ENCODE measurements at regions not wholly inside any gene's neighbourhood (a gene's known extent, or its start where the extent isn't known, plus 50 kb on each side); places are given as distances from the start of the nearest gene placed in this dataset.

GRCh38 chr12:20128928-20129327 lies 239.4 kb upstream of the PDE3A start:
- H2BK5ac ChIP-seq (ENCODE audit: low read depth, low read length, poor library complexity) = no peak overlapping the region
- no peak overlapping the region for H3K4me3 ChIP-seq (ENCODE audit: low read depth, low read length)
- H3K14ac ChIP-seq (ENCODE audit: low read length) = no peak overlapping the region
- H4K91ac ChIP-seq (ENCODE audit: low read depth, low read length) = no peak overlapping the region
- H3K36me3 ChIP-seq (ENCODE audit: control insufficient read depth in 1 of 2, insufficient read depth in 2 of 2, low read length in 2 of 2) = no peaks in the 10 kb centered on the region
- no peak overlapping the region for H3K23ac ChIP-seq (ENCODE audit: low read length)
- no peak overlapping the region for H3K4me2 ChIP-seq (ENCODE audit: low read length)
- H2BK12ac ChIP-seq (ENCODE audit: low read length) = no peak overlapping the region
- no peaks in the 10 kb centered on the region for H3K9me3 ChIP-seq (ENCODE audit: insufficient read depth, low read depth, low read length)
- H3K18ac ChIP-seq (ENCODE audit: low read length) = no peak overlapping the region
- no peak overlapping the region for H3K4ac ChIP-seq (ENCODE audit: low read depth, low read length)
- H3K9ac ChIP-seq (ENCODE audit: low read length) = no peak overlapping the region
- no peak for DNase-seq
- no peaks in the 10 kb centered on the region for H3K27me3 ChIP-seq (ENCODE audit: insufficient read depth, low read length)
- peaks cover 0 to 3% of the 10 kb centered on the region in 2 experiments for H3K4me1 ChIP-seq (ENCODE audit: control insufficient read depth in 1 of 2, insufficient read depth in 2 of 2, low read length in 2 of 2)
- no peak overlapping the region for H2BK120ac ChIP-seq (ENCODE audit: insufficient read depth, low read length, poor library complexity)
- no peaks in the 10 kb centered on the region for H3K79me1 ChIP-seq (ENCODE audit: low read length)
- H3K27ac ChIP-seq (ENCODE audit: low read depth, low read length) = no peak overlapping the region
- no peaks in the 10 kb centered on the region for H3K79me2 ChIP-seq (ENCODE audit: control insufficient read depth, insufficient read depth, low read length, poor library complexity)
- no peak overlapping the region for H2AFZ ChIP-seq (ENCODE audit: insufficient read depth, low read length, poor library complexity)
- H4K8ac ChIP-seq (ENCODE audit: low read depth, low read length) = no peak overlapping the region
- no peak overlapping the region for H2AK5ac ChIP-seq (ENCODE audit: low read length)
- H4K12ac ChIP-seq (ENCODE audit: low read depth, low read length) = no peak overlapping the region

GRCh38 chr12:20132818-20133217 lies 235.5 kb upstream of the PDE3A start:
- Histone ChIP-seq H2AK5ac (ENCODE audit: low read length) (no peak overlapping the region), H4K12ac (ENCODE audit: low read depth, low read length) (no peak overlapping the region), H2BK5ac (ENCODE audit: low read depth, low read length, poor library complexity) (no peak overlapping the region), H2AFZ (ENCODE audit: insufficient read depth, low read length, poor library complexity) (no peak overlapping the region), H3K4me2 (ENCODE audit: low read length) (no peak overlapping the region), H3K79me2 (ENCODE audit: control insufficient read depth, insufficient read depth, low read length, poor library complexity) (peaks cover 2% of the 10 kb centered on the region), H4K8ac (ENCODE audit: low read depth, low read length) (peak overlapping the region; percentile 8), H3K27ac (ENCODE audit: low read depth, low read length) (no peak overlapping the region), H3K79me1 (ENCODE audit: low read length) (peaks cover 5% of the 10 kb centered on the region), H3K4me1 (ENCODE audit: control insufficient read depth in 1 of 2, insufficient read depth in 2 of 2, low read length in 2 of 2) (peaks cover 0 to 8% of the 10 kb centered on the region in 2 experiments), H3K27me3 (ENCODE audit: insufficient read depth, low read length) (no peaks in the 10 kb centered on the region), H3K14ac (ENCODE audit: low read length) (no peak overlapping the region), H3K9me3 (ENCODE audit: insufficient read depth, low read depth, low read length) (no peaks in the 10 kb centered on the region), H3K23ac (ENCODE audit: low read length) (no peak overlapping the region), H3K18ac (ENCODE audit: low read length) (no peak overlapping the region), H3K4ac (ENCODE audit: low read depth, low read length) (no peak overlapping the region), H3K9ac (ENCODE audit: low read length) (no peak overlapping the region), H2BK12ac (ENCODE audit: low read length) (peak overlapping the region; percentile 36), H2BK120ac (ENCODE audit: insufficient read depth, low read length, poor library complexity) (no peak overlapping the region), H3K36me3 (ENCODE audit: control insufficient read depth in 1 of 2, insufficient read depth in 2 of 2, low read length in 2 of 2) (no peaks in the 10 kb centered on the region), H3K4me3 (ENCODE audit: low read depth, low read length) (no peak overlapping the region), H4K91ac (ENCODE audit: low read depth, low read length) (no peak overlapping the region)
- WGBS (ENCODE audit: extremely low coverage, insufficient coverage, insufficient read length) = no CpG with 5 or more reads among the region's 1 CpG
- DNase-seq = no peak

GRCh38 chr12:20134652-20135051 lies 233.7 kb upstream of the PDE3A start:
- Histone ChIP-seq H3K9ac (ENCODE audit: low read length) (no peak overlapping the region), H4K12ac (ENCODE audit: low read depth, low read length) (no peak overlapping the region), H2BK12ac (ENCODE audit: low read length) (no peak overlapping the region), H3K18ac (ENCODE audit: low read length) (no peak overlapping the region), H2AK5ac (ENCODE audit: low read length) (no peak overlapping the region), H2AFZ (ENCODE audit: insufficient read depth, low read length, poor library complexity) (no peak overlapping the region), H3K9me3 (ENCODE audit: insufficient read depth, low read depth, low read length) (no peaks in the 10 kb centered on the region), H3K4me1 (ENCODE audit: control insufficient read depth in 1 of 2, insufficient read depth in 2 of 2, low read length in 2 of 2) (peaks cover 0 to 8% of the 10 kb centered on the region in 2 experiments), H3K79me2 (ENCODE audit: control insufficient read depth, insufficient read depth, low read length, poor library complexity) (peaks cover 2% of the 10 kb centered on the region), H3K27ac (ENCODE audit: low read depth, low read length) (no peak overlapping the region), H2BK120ac (ENCODE audit: insufficient read depth, low read length, poor library complexity) (no peak overlapping the region), H3K14ac (ENCODE audit: low read length) (no peak overlapping the region), H4K91ac (ENCODE audit: low read depth, low read length) (no peak overlapping the region), H3K4me2 (ENCODE audit: low read length) (no peak overlapping the region), H3K4ac (ENCODE audit: low read depth, low read length) (no peak overlapping the region), H4K8ac (ENCODE audit: low read depth, low read length) (no peak overlapping the region), H3K23ac (ENCODE audit: low read length) (no peak overlapping the region), H3K36me3 (ENCODE audit: control insufficient read depth in 1 of 2, insufficient read depth in 2 of 2, low read length in 2 of 2) (no peaks in the 10 kb centered on the region), H2BK5ac (ENCODE audit: low read depth, low read length, poor library complexity) (no peak overlapping the region), H3K27me3 (ENCODE audit: insufficient read depth, low read length) (no peaks in the 10 kb centered on the region), H3K4me3 (ENCODE audit: low read depth, low read length) (no peak overlapping the region), H3K79me1 (ENCODE audit: low read length) (peaks cover 5% of the 10 kb centered on the region)
- no peak for DNase-seq
- no CpG with 5 or more reads among the region's 3 CpGs for WGBS (ENCODE audit: extremely low coverage, insufficient coverage, insufficient read length)

DNA sequence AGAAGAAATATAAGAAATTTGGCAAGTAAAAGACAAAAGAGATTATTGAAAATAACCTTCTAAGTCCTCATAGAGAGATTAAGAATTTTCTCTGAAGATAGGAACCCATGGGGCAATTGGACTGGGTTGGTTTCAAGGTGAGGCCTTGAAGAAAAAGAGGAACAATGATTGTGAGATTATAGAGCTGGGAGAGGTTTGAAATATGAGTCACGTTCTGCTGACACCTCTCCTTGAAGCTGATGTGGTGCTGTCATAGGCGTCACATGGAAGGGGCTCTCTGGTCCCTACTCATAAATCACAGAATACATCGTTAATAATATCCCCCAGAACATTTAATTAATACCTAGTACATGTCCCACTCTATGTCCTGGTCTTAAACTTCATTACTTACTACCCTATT lies 227.6 kb upstream of the PDE3A start:
- Histone ChIP-seq H2BK12ac (ENCODE audit: low read length) (no peak overlapping the region), H2AK5ac (ENCODE audit: low read length) (no peak overlapping the region), H4K12ac (ENCODE audit: low read depth, low read length) (no peak overlapping the region), H2BK120ac (ENCODE audit: insufficient read depth, low read length, poor library complexity) (no peak overlapping the region), H3K79me1 (ENCODE audit: low read length) (peaks cover 3% of the 10 kb centered on the region), H3K4me1 (ENCODE audit: control insufficient read depth in 1 of 2, insufficient read depth in 2 of 2, low read length in 2 of 2) (peaks cover 0 to 5% of the 10 kb centered on the region in 2 experiments), H3K18ac (ENCODE audit: low read length) (no peak overlapping the region), H2AFZ (ENCODE audit: insufficient read depth, low read length, poor library complexity) (no peak overlapping the region), H3K27ac (ENCODE audit: low read depth, low read length) (no peak overlapping the region), H3K4me3 (ENCODE audit: low read depth, low read length) (no peak overlapping the region), H3K9ac (ENCODE audit: low read length) (no peak overlapping the region), H4K91ac (ENCODE audit: low read depth, low read length) (no peak overlapping the region), H3K36me3 (ENCODE audit: control insufficient read depth in 1 of 2, insufficient read depth in 2 of 2, low read length in 2 of 2) (no peaks in the 10 kb centered on the region), H3K14ac (ENCODE audit: low read length) (no peak overlapping the region), H3K9me3 (ENCODE audit: insufficient read depth, low read depth, low read length) (no peaks in the 10 kb centered on the region), H4K8ac (ENCODE audit: low read depth, low read length) (no peak overlapping the region), H3K27me3 (ENCODE audit: insufficient read depth, low read length) (no peaks in the 10 kb centered on the region), H2BK5ac (ENCODE audit: low read depth, low read length, poor library complexity) (no peak overlapping the region), H3K79me2 (ENCODE audit: control insufficient read depth, insufficient read depth, low read length, poor library complexity) (no peaks in the 10 kb centered on the region), H3K4ac (ENCODE audit: low read depth, low read length) (no peak overlapping the region), H3K4me2 (ENCODE audit: low read length) (no peak overlapping the region), H3K23ac (ENCODE audit: low read length) (no peak overlapping the region)
- DNase-seq = no peak
- no CpG with 5 or more reads among the region's 3 CpGs for WGBS (ENCODE audit: extremely low coverage, insufficient coverage, insufficient read length)
